GM18870 (cell line): ENCODE measurements at regions not wholly inside any gene's neighbourhood (a gene's known extent, or its start where the extent isn't known, plus 50 kb on each side); places are given as distances from the start of the nearest gene placed in this dataset.

ENCODE experiments used
- ATAC-seq: cut with Tn5 transposase; IDR thresholded peaks from one replicate; pipeline ENCODE4 v1.9.1; 2021; ENCODE audit warnings: moderate library complexity; ENCODE audit not compliant: unreplicated experiment

GRCh38 chr5:93800988-93801811 lies 59.8 kb upstream of the POU5F2 start:
- no peak for ATAC-seq

DNA sequence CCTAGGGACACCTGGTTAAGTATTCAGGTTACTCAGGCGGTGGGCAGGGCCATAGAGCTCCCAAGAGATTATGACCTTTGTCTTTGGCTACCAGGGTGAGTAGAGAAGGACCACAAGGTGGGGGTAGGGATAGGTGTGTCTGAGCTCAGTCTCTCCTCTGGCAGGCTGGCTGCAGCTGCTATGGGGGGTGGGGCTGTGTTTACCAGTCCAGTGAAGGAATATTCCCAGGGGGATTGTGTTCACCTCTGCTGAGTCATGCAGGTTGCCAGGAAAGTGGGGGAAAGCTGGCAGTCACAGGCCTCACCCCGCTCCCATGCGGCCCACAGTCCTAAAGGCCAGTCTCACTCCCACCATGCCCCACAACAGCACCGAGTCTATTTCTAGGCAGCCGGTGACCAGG lies 53.6 kb upstream of the POU5F2 start:
- ATAC-seq = no peak

GRCh38 chr5:93793159-93793781 lies 51.9 kb upstream of the POU5F2 start:
- ATAC-seq = no peak

DNA sequence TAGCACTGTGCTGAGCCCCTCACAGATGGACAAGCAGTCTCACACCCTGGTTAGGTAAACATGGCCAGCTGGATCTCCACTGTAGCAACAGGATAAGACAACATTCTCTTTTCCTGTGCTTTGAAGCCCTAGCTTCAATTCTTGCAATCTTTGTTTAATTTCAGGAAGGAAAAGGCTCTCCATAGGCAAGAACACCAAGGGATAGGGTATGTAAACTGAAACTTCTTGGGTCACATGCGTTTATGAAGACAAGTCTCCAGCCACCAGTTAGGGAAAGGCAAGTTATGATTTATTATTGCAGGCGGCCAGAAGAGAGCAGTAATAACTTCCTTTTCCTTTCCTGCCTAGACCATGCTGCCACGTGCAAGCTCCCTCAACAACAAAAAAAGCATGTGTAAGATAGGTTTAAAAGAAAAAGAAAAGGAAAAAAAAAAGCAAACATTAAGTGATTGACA lies 50.1 kb upstream of the POU5F2 start:
- ATAC-seq = no peak
